ENCODE measurements at regions not wholly inside any gene's neighbourhood (a gene's known extent, or its start where the extent isn't known, plus 50 kb on each side); places are given as distances from the start of the nearest gene placed in this dataset.

DNA sequence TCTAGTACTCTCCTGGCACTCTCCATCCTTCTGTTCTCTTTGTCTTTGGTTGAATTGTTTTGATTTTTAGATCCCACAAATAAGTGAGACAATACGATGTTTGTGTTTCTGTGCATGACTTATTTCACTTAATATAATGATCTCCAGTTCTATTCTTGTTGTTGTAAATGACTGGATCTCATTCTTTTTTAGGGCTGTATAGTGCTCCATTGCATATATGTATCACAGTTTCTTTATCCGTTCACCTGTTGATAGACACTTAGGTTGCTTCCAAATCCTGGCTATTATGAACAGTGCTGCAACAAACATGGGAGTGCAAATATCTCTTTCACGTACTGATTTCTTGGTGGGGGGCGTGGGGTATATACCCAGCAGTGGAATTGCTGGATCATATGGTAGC is 245.0 kb downstream of the ADCYAP1 start:
- TF ChIP-seq POLR2A (IDR thresholded peaks at IDR 0.05) = no peak
- no peak for TF ChIP-seq CTCF (IDR thresholded peaks at IDR 0.05)
- no peak for TF ChIP-seq EP300 (IDR thresholded peaks at IDR 0.05)
- no peak for TF ChIP-seq POLR2AphosphoS5 (IDR thresholded peaks at IDR 0.05)

Measured in sigmoid colon (tissue), 4 donors.